HG02885 (cell line): ENCODE measurements at regions not wholly inside any gene's neighbourhood (a gene's known extent, or its start where the extent isn't known, plus 50 kb on each side); places are given as distances from the start of the nearest gene placed in this dataset.

Source experiments
- ATAC-seq: cut with Tn5 transposase; IDR thresholded peaks from one replicate; pipeline ENCODE4 v1.9.1; 2021; ENCODE audit warnings: mild to moderate bottlenecking; ENCODE audit not compliant: unreplicated experiment, poor library complexity

DNA sequence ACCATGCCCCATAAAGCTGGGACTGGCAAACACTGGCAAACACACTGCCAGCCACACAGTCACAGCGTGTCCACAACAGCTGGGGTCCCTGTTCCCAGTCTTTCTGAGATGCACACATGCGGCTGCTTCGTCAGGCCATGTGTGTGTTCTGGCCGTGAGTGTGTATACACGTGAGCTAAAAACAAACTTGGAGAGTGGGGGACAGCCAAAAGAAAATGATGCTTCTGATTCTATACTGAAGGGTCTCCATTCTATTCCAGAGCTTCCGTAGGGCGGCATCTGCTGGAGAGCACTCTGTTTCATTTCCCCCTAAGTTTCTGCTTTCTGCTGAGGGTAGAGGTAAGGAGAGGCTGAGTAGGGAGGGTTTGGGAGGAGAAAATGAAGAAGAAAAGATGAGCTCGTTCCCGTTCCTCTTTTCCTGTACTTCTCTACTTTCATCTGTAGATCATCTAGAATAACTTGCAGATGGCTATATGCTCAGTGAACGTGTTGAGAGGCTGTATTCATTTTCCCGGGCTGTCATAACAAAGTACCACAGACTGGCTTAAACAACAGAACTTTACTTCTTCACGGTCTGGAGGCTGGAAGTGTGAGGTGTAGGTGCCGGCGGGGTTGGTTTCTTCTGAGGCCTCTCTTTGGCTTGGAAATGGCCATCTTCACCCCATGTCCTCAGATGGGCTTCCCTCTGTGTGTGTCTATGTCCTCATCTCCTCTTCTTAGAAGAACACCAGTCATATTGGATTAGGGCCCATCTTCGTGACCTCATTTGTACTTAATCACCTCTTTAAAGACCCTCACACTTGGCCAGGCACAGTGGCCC, 151.6 kb downstream of the TOMM20 start:
- ATAC-seq = no peak

DNA sequence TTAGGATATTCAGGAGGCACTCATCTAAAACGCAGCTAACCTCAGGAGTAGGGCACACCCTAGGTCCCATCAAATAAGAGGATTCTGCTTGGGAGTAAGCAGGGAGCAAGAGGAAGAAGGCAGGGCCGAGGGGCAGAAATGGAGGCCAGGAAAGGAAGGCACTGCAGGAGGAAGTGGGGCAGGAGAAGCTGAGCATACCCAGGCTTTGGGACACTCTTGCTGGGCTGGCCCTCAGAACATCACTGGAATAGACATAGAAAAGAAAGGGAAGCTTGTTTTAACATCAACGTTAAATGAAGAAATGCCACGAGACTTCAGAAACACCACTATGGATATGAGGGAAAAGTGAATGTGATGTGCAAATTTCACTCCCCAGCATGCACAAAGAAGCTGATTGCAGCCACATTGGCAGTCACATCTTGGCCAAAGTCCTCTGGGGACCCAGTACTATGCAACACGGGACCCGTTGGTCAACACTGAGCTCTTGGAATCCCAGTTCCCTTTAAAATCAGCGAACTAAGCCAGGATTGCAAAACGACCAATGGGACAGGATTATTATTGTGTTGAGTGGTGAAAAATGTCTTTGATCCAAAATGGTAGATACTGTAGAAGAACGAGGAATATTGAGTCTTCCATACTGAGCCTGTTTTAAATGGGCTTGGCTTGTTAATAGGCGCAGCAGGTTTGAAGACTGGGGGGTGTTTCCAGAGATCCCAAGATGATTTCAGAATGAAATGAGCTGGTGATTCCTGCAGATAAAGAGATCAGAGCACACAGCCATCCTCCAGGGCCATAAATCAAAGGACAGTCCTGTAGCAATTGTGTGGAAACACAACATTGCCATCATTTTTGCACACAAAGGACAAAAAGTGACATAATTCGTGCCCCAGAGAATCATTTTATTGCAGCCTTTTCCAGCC, 152.4 kb downstream of the TOMM20 start:
- ATAC-seq = no peak

DNA sequence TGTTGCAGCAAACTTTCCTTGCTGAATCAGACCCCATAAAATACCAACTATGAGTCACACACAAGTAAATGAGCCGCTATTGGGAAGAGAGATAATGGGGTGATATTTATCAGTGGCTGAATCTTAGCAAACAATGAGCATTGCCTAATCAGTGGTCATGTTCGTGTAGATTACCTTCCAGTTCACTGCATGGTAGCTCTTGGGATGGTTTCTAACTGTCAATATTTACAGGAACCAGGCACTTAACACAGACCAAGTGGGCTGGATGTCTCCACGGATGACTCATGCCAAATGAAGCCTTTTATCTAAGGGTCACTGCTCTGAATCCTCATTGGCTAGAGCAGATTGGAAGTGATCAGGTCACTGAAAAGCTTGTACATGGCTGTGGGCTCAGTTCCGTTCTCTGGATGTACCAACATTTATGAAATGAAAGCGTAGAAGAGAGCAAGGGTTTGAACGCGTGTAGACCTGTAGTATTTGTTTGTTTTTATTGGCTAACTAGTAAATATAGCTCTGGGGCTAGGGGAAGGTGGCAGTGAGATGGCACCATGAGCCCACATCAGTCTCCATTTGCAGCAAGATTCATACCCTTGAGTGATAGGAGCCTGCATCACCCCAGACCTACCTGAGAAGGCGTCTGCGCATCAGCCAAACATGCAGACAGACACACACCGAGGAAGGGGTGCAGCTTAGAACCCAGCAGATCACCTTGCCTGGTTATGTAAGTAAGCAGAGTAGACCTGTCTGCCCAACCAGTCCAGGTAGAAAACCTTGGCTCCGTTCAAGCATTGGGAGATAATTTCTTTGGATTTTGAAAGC, 153.3 kb downstream of the TOMM20 start:
- no peak for ATAC-seq

DNA sequence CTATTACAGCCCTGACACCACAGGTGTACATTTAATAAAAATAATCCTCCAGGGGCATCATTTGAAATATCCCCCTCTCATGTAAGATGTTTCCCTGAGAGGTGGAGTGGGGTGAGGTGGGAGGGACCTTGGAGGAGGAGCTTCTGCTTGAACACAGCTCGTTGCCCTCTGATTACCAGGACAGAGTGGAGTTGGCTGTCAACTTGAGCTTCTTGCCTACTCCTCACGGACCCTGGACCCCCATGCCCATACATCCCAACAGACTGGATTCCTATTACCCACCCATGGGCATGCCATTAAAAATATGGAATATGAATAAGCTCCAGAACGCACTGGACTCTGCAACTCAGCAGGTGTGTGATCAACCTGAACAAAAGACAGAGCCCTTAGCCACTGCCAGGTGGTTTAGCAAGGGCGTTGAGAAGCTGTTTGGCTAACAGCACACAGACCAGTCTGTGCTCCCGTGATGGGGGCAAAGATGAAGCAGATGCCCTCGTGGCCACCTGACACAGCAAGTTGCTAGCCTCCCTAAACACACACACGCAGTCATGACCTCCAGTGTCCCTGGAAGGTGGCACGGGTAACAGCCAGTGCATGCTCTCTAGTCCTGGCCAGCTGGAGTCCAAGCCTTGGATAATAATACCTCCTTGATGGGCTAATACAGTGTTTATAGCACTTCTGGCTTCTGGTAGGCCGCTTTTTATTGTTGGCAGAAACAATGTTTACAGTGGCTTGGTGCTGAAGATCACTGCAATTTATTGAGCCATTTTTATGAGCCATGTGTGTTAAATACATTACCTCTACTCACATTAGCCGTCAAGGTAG, 155.0 kb downstream of the TOMM20 start:
- ATAC-seq = no peak

DNA sequence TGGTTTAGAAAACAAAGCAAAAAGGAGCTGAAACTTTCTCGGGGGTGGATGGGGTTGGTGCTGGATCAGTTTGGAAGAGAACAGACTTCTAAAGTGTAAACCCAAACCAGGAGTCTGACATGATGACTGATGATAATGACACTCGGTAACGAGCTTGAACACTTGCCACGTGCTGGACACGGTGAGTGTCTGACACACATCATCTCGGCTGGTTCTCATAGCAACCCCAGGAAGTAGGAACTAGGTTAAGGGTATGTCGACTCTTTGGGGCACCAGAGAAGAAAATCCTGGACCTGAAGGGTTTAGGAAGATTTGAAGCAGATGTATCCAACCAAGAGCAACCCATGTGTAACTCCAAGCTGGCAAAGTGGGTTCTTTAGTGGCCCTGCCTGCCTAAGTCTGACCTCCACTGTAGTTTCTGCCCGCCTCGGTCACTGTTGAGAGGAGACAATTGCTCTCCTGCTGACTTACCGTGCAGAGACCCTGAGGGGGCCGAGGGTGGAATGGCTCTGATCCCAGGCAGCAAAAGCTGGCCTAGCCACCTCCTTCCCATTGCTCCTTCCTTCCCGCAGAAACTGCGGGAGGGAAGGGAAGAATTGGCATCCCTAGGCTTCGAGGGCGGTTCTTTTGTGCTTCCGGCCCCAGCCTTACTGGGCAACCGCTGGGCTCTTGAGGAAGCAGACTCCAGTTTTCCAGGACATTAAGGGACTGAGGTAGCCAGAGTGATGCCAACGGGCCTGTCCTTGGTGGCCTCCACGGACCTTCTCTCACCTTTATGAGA, 156.0 kb downstream of the TOMM20 start:
- no peak for ATAC-seq

DNA sequence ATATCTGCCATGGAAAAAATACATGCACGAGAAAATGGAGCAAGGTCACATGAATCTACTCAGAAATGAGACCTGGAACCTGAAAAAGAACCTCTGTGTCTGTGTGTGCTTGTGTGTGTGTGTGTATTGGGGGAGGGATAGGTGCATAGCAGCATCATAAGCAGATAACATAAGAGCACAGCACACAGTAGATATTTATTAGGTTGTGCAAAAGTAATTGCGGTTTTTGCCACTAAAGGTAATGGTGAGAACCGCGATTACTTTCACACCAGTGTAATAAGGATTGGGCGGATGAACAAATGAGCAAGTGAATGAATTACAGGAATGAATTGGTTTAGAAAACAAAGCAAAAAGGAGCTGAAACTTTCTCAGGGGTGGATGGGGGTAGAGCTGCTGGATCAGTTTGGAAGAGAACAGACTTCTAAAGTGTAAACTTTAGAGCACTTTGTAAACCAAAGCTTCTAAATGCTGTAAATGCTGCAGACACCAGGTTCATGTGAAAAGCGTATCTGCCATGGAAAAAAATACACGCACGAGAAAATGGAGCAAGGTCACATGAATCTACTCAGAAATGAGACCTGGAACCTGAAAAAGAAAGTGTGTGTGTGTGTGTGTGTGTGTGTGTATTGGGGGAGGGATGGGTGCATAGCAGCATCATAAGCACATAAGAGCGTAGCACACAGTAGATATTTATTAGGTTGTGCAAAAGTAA, 156.9 kb downstream of the TOMM20 start:
- peak; percentile 27 for ATAC-seq

DNA sequence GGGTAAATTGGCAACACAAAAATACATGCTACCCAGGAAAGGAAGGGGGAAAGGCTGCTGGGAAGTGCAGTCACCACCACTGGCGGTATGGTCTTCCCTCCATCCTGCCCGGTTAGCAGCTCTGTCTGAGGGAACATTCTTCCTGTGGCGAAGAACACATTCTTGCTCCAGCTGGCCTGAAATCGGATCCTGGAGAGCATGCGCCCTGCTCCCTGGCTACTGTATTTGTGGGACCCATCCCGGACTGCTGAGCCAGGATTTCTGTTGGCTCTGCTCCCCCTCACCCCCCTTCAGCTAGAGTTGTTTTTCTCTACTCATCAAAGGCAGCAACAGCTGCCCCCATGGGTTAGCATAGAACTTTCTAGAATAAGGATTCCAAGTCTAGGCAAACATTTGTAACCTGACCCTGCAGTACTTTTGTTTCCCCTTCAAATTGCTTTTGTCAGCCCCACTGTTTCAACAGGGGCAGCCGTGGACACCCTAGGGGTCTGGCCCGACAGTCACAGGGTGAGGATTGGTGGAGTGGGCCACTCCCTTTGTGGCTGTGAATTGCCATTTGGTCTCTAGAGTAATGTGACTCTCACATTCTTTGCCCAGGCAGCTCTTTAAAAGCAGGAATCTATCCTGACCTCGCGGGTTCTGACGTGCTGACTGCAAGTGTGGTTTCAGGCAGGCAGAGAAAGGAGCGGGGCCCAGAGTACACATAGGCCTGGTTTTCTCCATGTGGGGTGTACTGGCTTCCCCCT, 157.7 kb downstream of the TOMM20 start:
- peak; percentile 37 for ATAC-seq

DNA sequence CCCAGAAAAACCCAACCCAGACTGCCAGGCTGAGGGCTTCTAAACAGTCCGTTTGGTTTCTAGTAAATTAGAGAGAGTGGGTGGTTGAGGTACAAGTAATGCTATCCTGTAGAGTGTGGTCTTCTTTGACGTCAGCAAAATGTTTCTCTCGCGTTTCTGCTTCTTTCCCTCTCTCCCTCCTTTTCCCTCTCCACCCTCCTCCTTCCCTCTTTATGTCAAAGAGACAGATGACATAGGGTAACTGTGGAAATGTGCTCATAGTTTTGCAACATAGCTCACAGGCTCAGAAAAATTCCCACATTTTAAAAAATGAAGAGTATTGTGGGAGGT, 158.3 kb downstream of the TOMM20 start:
- ATAC-seq = no peak

DNA sequence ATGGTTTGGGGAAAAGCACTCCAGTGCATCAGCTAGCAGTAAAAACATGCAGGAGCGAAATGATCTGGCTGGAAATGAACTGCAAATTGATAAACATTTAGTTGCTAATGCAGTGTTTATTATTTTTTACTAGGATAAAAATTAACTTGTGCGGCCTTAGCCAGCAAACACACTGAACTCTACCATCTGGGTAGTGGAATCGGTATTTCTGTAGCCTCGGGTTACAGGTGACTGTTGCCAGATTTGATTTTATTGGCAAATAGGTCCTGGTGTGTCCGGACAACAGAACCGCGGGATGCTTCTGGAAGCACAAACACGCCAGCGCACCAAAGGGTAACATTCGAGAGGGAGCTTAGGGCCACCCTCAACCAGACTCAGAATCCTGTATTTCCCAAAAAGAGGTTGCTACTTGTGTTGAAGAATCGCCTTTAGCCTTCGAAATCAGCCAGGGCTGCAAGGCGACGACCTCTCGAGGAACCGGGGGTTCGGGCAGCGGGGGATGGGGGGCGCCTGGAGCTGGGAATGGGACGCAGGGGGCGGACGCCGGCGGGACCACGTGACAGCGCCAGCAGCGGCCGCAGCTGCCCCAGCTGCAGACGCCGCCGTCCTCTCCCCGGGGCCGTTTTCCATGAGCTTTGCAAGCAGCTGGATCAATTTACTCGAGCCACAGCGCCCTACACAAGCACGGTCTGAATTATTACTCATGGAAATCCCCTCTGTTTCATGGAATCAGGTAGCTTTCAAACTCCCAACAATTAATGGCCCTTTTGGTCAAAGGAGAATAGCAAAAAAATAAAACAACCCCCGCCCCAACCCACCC, 158.8 kb downstream of the TOMM20 start:
- ATAC-seq = no peak

DNA sequence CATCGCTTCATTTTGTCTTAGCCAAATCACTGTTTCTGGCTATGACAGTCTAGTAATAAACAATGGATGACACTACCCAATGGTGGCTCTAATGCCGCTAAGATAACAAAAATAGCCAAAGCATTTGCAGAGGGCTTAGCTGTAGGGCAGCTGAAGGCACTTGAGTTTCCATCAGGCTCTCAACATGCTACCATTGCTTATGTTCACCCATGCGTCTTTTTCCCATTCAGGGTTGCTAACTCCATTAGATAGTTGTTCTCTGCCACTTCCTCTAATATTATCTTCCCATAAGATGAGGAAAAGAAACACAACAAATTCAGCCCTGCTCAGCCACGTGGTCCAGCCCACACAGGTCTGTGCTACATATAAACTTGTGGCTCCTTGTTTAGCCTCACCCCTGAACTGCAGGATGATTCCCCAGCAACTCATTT, 159.6 kb downstream of the TOMM20 start:
- ATAC-seq = no peak

DNA sequence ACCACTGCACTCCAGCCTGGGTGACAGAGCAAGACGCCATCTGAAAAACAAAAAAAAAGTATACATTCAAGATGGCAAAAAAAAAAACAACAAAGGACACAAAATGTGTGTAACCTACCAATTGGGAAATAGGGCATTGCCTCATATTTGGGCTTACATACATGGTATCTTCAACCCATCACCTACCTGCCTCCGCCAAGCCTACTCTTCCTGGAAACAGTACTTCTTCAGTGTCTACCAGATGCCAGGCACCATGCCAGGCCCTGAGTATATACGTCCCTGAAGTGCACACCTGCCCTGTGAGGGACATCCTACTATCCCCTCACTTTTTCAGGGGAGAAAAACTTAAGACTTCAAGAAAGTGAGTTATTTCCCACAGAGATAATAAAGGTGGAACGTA, 160.2 kb downstream of the TOMM20 start:
- ATAC-seq = no peak

DNA sequence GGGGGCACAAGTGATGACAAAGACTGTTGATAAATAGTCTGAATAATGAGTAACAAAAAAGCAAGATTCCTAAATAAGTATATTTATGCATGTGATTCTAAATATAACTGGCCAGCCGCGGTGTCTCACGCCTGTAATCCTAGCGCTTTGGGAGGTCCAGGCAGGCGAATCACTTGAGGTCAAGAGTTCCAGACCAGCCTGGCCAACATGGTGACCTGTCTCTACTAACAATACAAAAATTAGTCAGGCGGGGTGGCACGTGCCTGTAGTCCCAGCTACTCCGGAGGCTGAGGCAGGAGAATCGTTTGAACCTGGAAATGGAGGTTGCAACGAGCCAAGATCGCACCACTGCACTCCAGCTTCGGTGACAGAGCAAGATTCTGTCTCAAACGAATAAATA, 161.5 kb downstream of the TOMM20 start:
- ATAC-seq = no peak

DNA sequence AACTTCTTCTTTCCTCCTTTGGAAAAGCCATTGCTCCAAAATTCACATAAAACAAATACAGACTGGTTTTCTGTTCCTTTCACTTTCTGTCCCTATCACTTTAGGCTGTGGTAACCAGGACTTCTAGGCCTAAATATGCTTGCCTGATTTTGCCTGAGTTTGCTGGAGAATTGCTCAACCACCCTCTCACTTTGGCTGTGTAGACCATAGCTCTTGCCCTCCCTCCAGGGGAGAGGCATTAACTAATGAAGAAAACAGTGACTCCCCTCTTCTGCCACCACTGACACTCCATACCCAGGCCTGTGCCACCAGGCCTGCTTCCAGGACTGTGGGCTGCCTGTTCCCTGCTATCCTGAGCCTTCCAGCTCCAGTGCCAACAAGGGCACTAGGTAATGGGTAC, 163.5 kb downstream of the TOMM20 start:
- no peak for ATAC-seq

DNA sequence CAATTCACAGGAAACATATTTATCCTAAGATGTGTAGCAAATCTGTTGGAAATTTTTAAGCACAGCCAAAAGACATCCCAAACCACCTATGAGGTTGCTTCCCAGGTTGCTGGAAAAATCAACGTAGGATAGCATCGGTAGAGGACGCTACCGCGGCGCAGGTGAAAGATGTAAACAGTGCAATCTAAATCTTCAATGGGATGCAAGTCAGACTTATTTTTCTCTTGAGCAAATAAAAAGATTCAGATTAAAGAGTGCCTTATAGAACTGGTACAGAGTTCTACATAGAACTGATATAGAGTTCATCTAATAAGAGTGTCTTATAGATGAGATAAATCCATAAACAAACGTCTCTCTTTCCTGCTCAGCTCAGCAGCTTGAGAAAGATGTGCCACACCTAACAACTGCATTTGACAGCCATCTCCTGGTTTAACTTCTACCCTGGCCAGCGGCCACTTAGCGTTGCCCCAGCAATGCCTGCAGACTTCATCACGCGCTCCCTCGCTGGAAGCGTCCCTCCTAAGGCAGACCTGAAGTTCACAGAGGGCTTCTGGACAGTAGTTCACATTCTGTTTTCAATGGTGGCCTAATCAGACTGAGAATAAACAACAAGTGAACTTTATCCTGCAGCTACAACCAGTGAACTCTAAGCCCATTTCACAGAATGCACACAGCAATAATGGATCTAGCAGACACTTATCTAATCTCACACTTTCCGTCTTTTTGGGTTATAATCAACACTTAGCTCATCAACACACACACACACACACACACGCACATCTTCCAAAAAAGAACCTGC, 164.5 kb downstream of the TOMM20 start:
- ATAC-seq = no peak

DNA sequence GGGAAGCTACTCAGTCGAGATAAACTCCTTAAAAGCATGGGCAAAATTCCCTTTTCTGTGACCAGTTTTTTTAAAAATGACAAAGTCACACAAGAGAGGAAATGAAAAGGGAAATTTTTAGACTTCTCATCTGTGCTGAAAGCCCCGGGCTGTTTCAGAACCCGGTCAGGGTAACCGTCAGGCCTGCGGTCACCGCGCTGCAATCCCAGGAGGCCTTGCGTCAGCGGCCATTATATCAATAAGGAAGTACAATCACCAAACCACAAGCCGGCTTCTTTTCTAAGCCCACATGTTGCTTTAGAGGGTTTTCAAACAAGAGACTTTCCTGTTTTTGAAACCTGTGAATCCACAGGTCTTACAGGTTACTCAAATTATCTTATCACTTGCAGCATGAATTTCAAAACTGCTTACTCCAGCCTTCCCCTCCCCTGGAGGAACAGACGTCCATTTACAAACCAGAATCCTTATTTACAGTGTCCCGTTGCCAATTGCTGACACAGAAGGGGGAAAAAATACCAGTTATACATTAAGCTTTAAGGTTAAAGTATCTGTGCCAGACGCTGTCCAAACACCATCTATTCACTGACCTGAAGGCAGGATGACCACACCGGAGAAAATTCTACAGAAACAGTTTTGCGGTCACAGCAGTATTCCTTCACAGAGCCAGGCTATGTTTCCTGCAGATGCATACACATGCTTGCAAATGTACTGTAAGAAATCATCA, 165.3 kb downstream of the TOMM20 start:
- ATAC-seq = peak; percentile 87
